B cell (primary cell): ENCODE measurements at regions not wholly inside any gene's neighbourhood (a gene's known extent, or its start where the extent isn't known, plus 50 kb on each side); places are given as distances from the start of the nearest gene placed in this dataset.

Experiments used
- EZH2 ChIP-seq: IDR thresholded peaks from 2 replicates; pipeline ENCODE4 v1.6.1; 2012; ENCODE audit warnings: borderline replicate concordance, low read depth, mild to moderate bottlenecking, moderate library complexity, low read length; ENCODE audit not compliant: insufficient read depth, poor library complexity, severe bottlenecking
- TF ChIP-seq, protein P1 (sequence below): fragments of 200-600 bp; IDR thresholded peaks from one replicate; pipeline ENCODE4 v1.8.0; 2022; ENCODE audit warnings: antibody characterized with exemption, mild to moderate bottlenecking

- TF ChIP-seq, protein P1, sequence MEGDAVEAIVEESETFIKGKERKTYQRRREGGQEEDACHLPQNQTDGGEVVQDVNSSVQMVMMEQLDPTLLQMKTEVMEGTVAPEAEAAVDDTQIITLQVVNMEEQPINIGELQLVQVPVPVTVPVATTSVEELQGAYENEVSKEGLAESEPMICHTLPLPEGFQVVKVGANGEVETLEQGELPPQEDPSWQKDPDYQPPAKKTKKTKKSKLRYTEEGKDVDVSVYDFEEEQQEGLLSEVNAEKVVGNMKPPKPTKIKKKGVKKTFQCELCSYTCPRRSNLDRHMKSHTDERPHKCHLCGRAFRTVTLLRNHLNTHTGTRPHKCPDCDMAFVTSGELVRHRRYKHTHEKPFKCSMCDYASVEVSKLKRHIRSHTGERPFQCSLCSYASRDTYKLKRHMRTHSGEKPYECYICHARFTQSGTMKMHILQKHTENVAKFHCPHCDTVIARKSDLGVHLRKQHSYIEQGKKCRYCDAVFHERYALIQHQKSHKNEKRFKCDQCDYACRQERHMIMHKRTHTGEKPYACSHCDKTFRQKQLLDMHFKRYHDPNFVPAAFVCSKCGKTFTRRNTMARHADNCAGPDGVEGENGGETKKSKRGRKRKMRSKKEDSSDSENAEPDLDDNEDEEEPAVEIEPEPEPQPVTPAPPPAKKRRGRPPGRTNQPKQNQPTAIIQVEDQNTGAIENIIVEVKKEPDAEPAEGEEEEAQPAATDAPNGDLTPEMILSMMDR, result no peak
- no peak for TF ChIP-seq EZH2
Observed at GRCh38 chr14:61192989-61193388, 88.1 kb downstream of the TMEM30B start.
